HG03095 (cell line): ENCODE measurements at regions not wholly inside any gene's neighbourhood (a gene's known extent, or its start where the extent isn't known, plus 50 kb on each side); places are given as distances from the start of the nearest gene placed in this dataset.

Experiments used
- ATAC-seq: cut with Tn5 transposase; IDR thresholded peaks from one replicate; pipeline ENCODE4 v1.9.1; 2021; ENCODE audit warnings: moderate library complexity; ENCODE audit not compliant: unreplicated experiment

DNA sequence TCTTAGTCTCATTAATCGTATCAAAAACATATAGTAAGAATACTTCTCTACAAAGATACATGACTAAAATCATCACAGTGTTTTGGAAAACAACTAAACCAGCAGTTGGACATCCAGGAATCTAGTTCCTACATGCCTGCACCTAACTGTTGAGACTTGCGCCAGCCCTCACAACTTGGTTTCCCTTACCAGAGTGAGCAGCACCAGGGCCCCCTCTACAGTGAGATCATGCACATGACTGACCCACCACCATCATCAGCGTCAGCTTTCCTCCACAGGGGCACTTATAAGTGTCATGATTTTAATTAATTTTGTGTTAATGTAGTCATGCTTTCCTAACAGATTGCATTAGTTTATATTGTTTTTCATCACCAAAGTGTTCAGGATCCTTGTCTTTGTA, 1322.0 kb downstream of the EFNB2 start:
- ATAC-seq, result no peak

DNA sequence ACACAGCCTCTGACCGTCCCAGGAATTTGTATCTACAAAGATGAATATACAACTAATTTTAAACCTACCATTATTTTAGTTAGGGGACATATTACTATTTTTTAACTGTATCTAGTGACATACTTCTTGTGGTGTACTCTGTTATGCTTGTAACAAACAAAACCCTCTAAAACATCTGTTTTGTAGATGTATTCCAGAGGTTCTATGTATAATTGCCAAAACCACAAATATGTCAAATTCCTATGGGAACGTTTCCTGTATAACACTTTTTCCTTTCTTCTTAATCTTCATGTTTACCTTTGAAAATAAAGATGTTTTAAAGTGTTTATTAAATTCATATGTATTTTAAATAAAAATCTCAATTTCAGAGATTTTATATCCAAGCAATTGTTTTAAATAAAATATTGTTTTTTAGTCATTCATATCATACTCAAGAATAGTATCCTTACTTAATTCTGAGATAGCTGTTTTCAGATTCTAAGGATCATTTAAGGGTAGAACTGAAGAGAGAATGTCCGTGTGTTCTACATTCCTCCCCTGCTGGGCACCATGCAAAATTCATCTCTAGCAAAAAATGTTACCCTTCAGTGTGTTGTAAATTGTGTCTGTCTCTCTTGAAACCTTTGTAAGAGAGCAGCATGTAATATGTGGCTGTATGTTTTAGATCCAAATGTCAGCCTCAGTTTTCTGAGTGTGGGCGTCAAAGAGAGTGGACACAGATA, 1327.7 kb downstream of the EFNB2 start:
- ATAC-seq, result no peak

DNA sequence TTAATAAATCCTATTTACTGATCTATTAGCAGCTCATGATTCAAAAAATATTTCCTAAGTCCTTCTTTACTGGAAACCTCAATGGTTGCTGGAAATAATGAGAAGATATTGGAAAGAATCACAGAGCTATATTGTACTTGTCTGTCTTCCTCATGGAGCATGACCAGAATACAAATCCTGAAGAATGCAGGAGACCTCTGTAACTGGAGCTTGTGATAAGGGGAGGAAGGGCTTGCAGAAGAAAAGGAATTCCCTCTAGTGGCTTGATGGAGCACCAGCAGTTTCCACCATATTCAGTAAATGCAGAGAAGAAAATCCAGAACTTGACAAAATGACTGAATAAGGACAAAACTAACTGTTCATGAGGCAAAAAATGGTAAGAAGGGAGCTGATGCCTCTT, 1333.1 kb downstream of the EFNB2 start:
- no peak for ATAC-seq

DNA sequence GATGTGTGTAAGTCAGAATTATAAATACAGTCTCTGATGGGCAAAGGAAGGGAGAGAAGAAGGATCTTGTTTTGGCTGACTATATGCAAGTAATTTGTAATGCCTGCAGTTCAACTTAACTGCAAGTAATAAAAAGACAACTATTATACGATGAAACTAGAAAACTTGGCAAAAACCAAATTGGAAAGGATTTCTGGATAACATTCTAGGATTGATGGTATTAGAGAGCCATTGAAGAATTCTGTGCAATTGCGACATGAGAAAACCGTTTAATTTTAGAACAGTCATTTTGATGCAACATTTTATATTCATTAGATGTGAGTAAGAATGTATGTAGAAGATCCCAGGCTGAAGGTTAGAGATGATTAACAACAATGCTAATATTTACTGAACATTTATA, 1334.1 kb downstream of the EFNB2 start:
- ATAC-seq, result no peak

DNA sequence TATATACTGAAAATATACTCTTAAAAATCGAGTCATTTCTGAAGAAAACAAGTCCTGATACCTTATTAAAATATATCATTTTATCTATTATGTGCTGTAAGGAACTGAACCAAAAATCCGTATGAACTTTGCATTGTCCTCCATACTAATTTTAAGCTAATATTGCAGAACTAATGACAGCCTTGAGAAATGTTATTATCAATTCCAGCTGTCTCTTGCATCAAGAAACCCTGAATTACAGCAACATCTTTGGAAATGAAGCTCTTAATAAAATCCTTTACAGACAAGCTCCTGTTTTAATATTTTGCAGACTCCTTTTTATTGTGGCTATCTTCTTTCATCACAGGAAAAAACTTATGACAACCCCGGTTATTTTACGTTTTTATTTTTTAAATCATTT, 1335.3 kb downstream of the EFNB2 start:
- ATAC-seq, result no peak

DNA sequence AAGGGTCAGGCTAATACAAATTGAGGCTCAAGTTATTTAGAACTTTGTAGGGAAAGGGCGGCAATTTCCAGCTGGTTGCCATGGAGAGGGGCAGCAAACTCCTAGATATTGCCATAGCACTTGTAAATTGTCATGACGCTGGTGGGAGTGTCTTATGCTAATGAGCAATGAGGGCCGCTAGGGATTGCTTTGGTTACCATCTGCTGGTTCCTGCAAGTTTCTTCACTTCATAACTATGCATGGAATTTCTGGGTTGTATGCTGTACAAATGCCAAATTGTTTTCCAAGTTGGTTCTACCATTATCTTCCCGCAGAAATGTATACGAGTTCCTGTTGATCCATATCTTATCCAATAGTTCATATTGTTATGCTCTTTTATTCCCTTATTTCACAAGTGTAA, 1339.4 kb downstream of the EFNB2 start:
- ATAC-seq, result no peak

DNA sequence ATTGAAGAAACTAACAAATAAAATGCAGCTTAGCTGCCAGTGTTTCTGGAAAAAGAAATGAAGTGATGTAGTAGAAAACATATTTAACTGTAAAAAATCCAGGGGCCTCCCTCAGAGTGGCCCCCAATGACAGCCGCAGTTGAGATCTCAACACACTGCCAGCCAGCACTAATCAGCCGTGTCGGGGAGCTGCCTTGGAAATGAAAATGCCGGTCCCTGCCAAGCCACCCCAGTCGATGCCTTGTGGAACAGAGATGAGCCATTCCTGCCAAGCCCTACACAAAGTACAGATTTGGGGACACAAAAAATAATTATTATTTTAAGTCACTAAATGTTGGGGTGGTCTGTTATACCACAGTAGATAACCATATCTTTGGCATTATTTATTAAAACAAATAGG, 1342.4 kb downstream of the EFNB2 start:
- ATAC-seq, result no peak

DNA sequence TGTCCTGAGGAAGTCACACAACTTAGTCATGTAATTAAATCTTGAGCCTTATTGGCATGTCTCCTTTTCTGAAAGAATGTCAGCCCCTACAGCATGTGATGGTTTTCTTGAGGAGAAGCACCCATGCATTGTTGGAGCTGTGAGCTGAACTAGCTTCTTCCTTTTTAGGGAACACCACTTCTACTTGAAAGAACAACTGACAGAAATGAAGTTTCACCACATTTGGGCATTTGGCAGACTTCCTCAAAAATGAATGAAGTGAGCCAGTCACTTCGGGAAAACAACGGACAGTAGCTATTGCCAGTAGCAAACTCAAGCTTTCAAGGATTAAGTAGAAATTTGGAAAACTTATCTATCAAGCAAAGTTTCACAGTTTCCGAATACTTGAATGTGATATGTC, 1351.3 kb downstream of the EFNB2 start:
- no peak for ATAC-seq

DNA sequence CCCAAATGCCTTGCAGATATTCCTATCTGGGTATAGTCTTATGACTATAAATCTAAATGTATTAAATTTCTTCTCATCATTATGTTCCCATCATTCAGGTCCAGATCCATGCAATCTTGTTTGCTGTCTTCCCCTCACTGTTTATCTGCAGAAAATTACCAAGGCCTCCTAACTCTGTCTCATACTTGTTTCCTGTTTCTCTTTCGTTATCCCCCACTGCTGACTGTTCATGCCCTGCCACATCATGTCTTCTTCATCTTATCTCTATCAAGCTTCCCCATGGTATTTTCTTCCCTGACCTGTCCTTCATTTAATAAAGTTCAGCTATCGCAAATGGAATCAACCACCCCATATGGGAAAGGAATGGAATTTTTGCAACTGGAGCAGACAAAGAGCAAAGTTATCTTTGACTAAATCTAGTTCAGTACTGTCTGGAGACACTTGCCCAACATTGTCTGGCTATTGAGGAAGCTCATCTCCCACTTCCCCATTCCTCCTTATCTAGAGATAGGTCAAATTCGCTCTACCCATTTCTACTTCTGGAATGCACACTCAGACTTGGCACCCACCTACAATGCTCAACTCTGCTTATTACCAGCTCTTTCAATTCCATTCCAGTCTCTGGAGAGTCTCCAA, 1358.1 kb downstream of the EFNB2 start:
- ATAC-seq, result no peak

DNA sequence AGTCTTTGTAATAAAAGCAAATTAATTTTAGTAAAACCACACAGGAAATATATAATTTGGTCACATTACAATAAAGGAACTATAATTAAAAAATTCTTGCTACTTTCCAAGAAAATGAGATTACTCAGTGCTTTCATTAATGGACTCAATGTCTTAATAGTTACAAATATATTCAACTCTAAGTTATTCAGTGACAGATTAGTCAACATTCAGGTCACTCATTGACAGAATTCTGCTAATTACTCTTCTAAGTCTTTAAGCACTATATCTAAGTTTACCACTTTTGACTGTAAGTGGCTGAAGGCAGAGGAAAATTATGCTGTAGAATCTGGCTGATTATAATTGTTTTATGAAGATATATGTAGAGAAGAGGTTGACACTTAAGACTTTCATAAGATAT, 1365.0 kb downstream of the EFNB2 start:
- no peak for ATAC-seq

DNA sequence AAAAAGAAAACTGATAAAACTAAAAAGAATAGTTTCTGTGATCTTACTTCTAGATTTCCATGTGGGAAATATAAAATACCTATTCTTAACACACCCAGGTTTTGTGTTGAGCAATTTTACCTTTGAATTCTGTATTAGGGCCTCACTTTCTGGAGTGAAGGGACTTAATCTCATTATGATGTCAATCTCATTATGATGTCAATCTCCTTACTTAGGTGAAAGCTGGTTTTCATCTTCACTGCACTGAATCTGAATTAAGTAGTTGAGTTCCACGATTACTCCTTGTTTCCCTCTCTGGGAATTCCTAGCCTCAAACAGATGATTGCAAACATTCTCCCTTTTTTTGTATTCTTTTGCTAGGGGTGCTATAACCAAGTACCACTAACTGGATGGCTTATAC, 1367.2 kb downstream of the EFNB2 start:
- ATAC-seq, result no peak

DNA sequence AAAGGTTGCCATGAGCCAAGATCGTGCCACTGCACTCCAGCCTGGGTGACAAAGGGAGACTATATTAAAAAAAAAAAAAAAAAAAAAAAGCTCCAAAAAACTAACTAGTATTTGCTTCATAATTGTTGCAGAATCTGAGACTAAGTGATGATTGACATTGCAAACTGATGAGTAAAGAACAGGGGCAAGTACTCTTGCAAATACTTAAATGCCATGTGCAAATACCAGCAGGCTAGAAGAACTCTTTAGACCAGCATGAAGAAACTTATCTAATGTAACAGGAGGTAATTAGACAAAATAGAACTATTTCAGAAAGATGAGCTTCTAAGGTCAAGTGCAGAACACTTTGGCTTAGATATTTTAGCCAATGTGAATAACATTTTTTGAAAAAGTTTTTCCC, 1368.1 kb downstream of the EFNB2 start:
- ATAC-seq, result no peak

DNA sequence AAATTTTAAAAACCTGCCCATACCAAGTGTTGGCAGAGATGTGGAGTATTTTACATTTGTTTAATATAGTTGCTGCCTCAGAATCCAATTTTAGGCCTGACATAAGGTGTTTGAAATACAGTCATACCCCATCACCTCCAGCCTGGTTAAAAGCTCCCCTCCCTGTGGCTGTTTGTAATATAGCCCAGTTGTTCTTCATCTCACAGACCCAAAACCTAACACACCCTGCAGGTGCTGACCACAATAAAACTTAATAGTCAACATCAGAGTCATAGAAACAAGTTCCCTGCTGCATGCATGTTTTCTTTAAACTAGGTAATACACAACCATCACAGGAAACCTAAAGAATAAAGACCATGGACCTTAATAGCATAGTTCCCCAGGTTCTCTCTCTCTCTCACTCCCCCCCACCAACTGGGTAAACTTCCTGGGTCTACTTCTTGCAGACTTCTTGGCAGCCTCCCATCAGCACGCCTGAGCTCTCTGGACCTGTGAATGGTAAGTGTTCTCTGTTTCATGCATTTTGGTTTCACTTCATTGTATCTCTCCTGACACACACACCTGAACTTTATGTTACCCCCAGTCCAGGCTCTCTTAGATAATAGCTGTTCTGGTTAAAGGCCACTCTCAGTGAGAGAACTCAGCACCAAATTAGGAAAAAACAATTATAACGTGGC, 1369.9 kb downstream of the EFNB2 start:
- peak; percentile 94 for ATAC-seq

DNA sequence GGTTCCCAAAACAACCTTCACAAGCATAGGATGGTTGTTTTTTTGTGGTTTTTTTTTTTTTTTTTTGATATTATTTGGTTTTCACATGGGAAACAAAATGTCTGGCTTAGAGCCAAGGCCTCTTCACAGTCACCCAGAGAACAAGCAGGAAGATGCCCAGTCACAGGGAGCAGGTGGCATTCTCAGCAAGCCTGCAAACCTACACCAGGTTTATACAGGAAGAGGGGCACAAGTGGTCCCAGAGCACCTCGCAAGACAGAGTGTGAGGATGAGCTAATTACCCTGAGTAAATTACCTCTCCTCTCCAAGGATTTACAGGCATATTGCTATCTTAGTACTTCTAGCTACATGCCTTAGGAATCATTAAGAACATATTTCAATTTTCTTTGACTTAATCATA, 1375.6 kb downstream of the EFNB2 start:
- ATAC-seq, result no peak

DNA sequence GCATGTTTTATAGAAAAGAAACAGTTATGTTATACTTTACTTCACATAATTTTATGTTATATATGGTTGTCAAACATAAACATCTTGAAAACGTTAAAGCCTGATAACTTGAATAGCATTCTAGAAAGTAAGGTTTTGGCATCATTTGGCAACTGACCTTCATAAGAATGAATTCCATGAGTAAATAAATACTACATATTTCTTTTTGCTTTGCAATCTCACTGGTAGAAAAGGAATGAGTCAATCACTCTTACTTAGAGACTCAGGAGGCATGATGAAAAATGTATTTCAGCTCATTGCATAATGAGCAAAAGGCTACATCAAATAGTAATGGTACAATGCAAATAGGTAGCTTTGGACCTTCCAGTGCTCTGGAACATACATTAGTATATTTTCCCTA, 1381.9 kb downstream of the EFNB2 start:
- no peak for ATAC-seq

DNA sequence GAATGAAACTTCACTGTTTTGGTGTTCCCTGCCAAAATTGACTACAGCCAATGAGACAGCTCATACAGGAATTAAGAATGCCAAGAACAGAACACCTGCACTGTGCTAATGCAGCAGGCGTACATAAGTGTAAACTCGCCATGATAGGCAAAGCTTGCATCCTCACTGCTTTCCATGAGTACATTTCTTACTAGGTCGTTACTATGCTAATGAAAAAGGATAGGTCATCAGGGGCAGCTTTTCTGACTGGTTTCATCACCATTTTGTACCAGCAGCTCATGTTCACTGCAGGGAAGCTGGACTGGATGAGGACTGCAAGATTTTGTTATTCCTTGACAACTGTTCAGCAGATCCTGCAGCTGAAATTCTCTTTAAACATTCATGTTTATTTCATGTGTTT, 1383.8 kb downstream of the EFNB2 start:
- ATAC-seq, result no peak

DNA sequence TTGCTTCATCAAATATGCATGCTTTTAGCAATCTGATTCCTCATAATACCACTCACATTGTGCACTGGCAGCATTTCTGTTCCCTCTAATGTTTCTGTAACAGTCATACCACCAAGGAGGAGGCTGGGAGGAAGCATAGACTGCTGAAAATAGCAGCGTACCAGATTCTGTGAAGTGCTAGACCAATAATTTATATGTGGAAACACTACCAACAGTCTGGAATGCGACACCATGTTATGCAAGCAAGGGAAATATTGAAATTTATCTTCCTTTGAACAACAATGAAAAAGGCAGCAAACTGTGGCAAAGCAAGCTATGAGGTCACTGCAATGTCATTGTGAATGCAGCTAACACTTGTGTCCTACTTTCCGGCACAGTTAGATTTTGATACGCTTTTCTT, 1388.0 kb downstream of the EFNB2 start:
- ATAC-seq, result no peak

DNA sequence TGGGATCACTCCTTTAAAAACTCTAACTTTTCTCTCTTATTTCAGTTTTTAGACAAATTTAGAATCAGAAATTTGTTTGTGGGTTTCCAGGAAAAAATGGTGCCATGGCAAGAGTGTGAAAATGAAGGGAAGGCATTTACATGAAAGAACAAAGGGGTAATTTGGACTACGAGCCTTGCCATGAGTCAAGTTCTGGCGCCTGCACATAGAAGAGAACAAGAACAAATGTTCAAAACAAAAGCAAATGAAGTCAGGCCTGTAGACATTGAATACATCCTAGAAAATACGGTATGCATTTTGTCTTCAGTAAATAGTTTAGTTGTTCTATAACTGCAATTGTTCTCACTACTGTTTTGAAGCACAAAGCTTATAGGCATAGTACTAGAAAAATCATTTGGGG, 1390.5 kb downstream of the EFNB2 start:
- ATAC-seq, result no peak

DNA sequence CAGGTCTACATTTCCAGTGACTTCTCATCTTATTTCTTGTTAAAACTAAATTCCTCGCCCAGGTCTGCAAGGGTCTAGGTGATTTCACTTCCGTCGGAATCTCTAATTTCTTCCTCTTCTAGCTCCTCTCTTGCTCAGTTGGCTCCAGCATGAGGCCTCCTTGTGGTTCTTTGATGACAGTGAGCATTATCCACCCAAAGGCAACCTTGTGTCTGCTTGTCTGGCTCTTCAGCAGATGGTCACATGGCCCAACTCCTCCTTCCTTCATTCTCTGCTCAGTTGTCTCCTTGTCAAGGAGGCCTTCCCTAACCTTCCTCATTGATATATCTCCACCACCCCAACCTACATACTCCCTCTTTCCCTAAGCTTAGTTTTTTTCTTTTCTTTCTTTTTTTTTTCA, 1391.4 kb downstream of the EFNB2 start:
- no peak for ATAC-seq

DNA sequence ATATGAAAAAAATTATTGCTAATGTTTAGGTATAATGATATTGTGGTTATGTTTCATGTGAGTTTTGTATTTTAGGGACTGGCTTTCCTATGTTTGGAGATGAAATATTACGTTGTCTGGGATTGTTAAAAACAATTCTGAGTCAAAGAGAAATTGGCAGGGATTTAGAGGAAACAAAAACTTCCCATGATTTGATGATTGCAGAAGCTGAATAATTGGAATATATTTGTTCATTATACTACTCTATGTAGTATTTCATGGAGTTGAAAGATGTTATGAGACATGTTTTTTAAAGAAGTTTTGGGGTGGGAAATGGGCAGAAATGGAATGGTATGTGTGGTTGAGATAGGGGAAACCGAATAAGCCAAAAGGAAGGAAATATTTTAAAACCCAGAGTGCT, 1392.9 kb downstream of the EFNB2 start:
- ATAC-seq, result no peak

DNA sequence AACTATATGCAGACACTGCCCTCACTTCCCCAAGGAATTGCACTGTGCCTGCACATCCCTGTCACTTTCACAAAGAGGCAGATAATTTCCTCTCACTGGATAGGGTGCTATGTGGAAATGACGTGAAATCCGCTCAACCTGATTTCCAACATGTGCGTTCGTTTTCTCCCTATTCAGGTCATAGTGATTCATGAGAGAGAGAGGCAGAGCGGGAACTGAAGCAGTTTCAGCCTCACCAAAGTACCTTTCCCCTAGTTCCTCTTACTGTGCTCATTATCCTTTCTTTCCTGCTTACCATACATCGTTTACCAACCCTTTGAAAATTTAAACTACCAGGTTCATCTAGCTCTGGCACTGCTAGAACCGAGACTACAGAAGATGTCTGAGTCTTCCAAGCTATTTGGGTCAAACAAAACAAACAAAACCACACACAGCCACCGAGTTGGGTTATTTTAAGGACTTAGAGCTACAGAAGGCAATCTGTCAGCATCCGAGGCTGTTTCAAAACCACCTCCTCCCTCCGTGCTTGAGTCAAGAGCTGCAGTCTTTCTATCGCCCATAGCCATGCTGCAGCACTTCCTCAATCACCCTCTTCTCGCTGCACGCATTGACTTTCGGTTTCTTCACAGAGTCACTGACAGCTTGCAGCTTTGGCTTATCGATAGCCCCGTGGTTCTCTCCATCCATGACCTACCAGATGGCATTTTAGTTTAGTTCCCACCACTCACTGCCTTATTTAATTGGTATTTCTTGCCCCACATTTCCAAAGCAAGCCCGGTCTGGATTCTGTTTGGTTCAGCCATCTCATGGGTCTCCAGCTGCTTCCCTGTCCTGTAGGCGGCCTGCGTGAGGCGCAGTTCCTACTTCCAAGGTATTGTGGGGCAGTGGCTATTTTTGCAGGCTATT, 1395.8 kb downstream of the EFNB2 start:
- ATAC-seq, result peak; percentile 96

DNA sequence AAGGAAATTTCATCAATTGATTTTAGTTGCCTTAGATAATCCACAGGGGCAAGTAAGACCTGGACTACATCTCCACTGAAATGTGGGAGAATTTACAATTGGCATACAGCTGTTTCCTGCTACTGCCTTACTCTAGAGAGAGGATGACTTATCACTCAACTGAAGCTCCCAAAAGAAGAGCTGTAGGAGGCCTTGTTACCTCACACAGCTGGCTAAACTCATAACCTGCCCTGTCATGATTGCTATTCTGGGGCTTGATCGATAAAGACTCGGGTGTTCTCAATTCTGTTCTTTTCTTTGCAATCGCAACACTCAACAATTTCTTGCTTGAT, 1396.4 kb downstream of the EFNB2 start:
- peak; percentile 19 for ATAC-seq
